ENCODE measurements at regions not wholly inside any gene's neighbourhood (a gene's known extent, or its start where the extent isn't known, plus 50 kb on each side); places are given as distances from the start of the nearest gene placed in this dataset.

DNA sequence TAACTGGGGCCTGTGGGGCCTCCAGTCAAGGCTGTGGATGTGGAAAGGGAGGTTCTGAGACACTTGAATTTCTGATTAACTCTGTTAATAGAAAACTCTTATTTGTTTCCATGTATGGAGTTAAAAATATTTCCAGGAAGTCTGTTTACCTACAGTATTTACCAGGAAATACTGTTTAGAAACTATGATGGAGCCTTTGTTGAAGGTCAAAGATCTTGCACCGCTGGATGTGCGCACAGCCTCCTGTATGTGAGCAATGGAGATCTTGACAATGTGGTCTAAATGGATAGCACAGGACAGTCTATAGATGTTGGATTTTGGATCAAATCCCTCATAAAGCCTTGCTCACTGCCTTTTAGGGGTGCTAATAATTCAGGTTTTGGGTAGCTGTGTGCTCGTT lies 268.4 kb downstream of the DLEU7 start:
- TF ChIP-seq, protein P1, sequence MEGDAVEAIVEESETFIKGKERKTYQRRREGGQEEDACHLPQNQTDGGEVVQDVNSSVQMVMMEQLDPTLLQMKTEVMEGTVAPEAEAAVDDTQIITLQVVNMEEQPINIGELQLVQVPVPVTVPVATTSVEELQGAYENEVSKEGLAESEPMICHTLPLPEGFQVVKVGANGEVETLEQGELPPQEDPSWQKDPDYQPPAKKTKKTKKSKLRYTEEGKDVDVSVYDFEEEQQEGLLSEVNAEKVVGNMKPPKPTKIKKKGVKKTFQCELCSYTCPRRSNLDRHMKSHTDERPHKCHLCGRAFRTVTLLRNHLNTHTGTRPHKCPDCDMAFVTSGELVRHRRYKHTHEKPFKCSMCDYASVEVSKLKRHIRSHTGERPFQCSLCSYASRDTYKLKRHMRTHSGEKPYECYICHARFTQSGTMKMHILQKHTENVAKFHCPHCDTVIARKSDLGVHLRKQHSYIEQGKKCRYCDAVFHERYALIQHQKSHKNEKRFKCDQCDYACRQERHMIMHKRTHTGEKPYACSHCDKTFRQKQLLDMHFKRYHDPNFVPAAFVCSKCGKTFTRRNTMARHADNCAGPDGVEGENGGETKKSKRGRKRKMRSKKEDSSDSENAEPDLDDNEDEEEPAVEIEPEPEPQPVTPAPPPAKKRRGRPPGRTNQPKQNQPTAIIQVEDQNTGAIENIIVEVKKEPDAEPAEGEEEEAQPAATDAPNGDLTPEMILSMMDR (IDR thresholded peaks at IDR 0.05 in 8 of 11, conservative IDR thresholded peaks at IDR 0.05 in 3 of 11), result no peak
- no peak for TF ChIP-seq POLR2A (IDR thresholded peaks at IDR 0.05)
